Stomach smooth muscle (tissue), 2 donors: ENCODE measurements at regions not wholly inside any gene's neighbourhood (a gene's known extent, or its start where the extent isn't known, plus 50 kb on each side); places are given as distances from the start of the nearest gene placed in this dataset.

Experiments used
- H3K27ac ChIP-seq: one replicate; pipeline ENCODE4 v1.7.0; 2013; ENCODE audit warnings: mild to moderate bottlenecking, low read length, inconsistent platforms
- H3K27me3 ChIP-seq, 2 donors: one replicate each; pipeline ENCODE4 v1.7.0; 2013; ENCODE audit warnings: low read length in 2 of 2; ENCODE audit not compliant: insufficient read depth in 2 of 2, control insufficient read depth in 1 of 2
- H3K36me3 ChIP-seq, 2 donors: one replicate each; pipeline ENCODE4 v1.7.0; 2013; ENCODE audit warnings: low read length in 2 of 2; ENCODE audit not compliant: control insufficient read depth in 2 of 2, insufficient read depth in 2 of 2
- H3K4me1 ChIP-seq: one replicate; pipeline ENCODE4 v1.7.0; 2013; ENCODE audit warnings: low read length; ENCODE audit not compliant: control insufficient read depth, insufficient read depth
- H3K4me3 ChIP-seq, 2 donors: one replicate each; pipeline ENCODE4 v1.7.0; 2013; ENCODE audit warnings: low read length in 2 of 2
- H3K9ac ChIP-seq, 2 donors: one replicate each; pipeline ENCODE4 v1.7.0; 2013; ENCODE audit warnings: low read length in 2 of 2, mild to moderate bottlenecking in 1 of 2
- H3K9me3 ChIP-seq, 2 donors: one replicate each; pipeline ENCODE4 v1.7.0; 2013; ENCODE audit warnings: low read length in 2 of 2; ENCODE audit not compliant: control insufficient read depth in 2 of 2
- donor health status: healthy.
- donor health status: Pancreatic carcinoma.

DNA sequence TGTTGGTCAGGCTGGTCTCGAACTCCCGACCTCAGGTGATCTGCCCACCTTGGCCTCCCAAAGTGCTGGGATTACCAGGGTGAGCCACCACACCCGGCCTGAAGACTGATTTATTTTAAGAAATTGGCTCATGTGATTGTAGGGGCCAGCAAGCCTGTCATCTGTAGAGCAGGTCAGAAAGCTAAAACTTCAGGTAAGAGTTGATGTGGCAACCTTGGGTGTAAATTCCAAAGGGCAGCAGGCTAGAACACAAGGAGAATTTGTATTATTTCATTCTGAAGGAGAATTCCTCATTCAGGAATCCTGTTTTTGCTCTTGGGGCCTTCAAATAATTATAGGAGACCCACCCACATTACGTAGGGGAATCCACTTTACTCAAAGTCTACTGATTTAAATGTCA is 728.7 kb downstream of the LTN1 start:
- H3K27me3 ChIP-seq: no peaks in the 10 kb centered on the region
- no peaks in the 10 kb centered on the region for H3K4me1 ChIP-seq
- no peak overlapping the region for H3K27ac ChIP-seq
- no peaks in the 10 kb centered on the region for H3K9me3 ChIP-seq
- no peak overlapping the region for H3K4me3 ChIP-seq
- H3K36me3 ChIP-seq: no peaks in the 10 kb centered on the region
- no peak overlapping the region for H3K9ac ChIP-seq

DNA sequence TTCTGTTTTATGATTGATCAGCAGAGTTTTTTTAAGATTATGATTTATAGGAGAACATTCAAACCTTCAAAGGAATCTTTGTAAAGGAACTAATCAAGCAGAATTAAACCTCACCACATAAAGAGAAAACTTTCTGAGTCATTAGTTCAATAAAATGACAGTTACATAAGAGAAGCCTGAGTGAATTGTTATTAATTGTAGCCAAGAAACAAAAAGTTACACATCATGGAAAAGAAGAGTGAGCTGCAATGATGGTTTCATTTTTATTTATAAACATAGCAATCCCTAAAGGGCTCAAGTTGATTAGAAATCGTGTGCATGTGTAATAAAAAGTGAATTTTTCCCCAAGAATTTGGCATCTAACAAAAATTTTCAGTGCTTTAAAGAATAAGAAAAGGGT is 731.4 kb downstream of the LTN1 start:
- Histone ChIP-seq H3K27ac (no peak overlapping the region), H3K27me3 (no peaks in the 10 kb centered on the region), H3K4me1 (no peaks in the 10 kb centered on the region), H3K9me3 (no peaks in the 10 kb centered on the region), H3K4me3 (no peak overlapping the region), H3K9ac (no peak overlapping the region), H3K36me3 (no peaks in the 10 kb centered on the region)

DNA sequence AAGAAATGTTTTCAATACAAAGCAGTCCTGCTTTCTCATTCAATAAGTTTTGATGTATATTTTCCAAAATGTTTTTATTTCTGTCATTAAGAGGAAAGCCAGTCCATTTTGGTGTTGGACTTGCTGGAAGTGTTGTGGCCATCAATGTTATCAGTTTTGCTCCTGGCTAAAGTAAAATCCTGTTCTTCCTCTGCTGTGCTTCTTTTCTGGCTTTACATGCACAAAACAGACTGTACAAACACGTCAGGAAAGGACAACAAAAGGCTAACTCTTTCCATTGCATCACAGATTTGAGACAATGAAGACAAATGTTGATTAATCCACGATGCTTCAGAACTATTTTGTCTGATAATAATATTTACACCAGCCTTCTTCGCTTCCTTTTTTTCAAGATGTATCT is 735.4 kb downstream of the LTN1 start:
- Histone ChIP-seq H3K27ac (no peak overlapping the region), H3K4me1 (no peaks in the 10 kb centered on the region), H3K4me3 (no peak overlapping the region), H3K36me3 (no peaks in the 10 kb centered on the region), H3K27me3 (no peaks in the 10 kb centered on the region), H3K9ac (no peak overlapping the region), H3K9me3 (no peaks in the 10 kb centered on the region)

DNA sequence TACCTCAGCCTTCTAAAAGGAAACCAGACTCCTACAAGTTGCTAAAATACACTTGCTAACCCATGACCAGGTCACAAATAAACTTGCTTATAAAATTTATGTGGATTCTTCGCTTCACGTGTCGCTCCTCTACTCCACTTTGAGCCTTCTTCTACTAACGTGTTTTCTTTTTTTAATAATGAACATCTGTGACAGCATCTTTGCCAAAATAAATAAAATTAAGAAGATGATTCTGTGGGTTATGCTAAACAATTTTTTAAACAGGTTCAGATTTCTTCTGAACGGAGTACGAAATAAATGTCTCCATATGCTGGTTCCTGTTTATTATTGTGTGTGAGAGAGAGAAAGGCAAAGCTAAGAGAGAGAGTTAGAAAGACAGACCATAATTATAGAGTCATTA is 735.8 kb downstream of the LTN1 start:
- H3K27me3 ChIP-seq: no peaks in the 10 kb centered on the region
- no peak overlapping the region for H3K4me3 ChIP-seq
- no peak overlapping the region for H3K9ac ChIP-seq
- H3K36me3 ChIP-seq: no peaks in the 10 kb centered on the region
- H3K4me1 ChIP-seq: no peaks in the 10 kb centered on the region
- H3K9me3 ChIP-seq: no peaks in the 10 kb centered on the region
- peak overlapping the region; percentile 3 for H3K27ac ChIP-seq

DNA sequence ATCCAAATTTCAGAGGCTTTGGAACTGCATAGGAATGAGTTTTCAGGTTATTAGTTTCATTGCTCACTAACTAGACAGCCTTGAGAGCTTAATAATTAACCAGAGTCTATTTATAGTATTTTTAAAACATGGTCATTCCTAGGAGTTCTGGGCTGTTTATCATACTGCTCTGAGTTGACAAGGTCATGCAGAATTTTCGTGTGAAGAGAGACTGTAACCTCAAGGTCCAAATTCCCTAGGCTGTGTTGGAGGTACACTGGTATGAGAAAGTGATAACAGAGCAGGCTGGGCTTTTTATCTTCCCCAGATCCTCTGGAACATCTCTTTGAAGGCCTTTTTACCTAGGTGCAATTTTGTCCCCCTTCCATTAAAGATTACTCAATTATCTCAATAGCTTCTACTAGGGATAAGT is 736.3 kb downstream of the LTN1 start:
- peak overlapping the region; percentile 3 for H3K27ac ChIP-seq
- no peaks in the 10 kb centered on the region for H3K27me3 ChIP-seq
- no peak overlapping the region for H3K9ac ChIP-seq
- no peak overlapping the region for H3K4me3 ChIP-seq
- H3K4me1 ChIP-seq: no peaks in the 10 kb centered on the region
- no peaks in the 10 kb centered on the region for H3K9me3 ChIP-seq
- no peaks in the 10 kb centered on the region for H3K36me3 ChIP-seq

DNA sequence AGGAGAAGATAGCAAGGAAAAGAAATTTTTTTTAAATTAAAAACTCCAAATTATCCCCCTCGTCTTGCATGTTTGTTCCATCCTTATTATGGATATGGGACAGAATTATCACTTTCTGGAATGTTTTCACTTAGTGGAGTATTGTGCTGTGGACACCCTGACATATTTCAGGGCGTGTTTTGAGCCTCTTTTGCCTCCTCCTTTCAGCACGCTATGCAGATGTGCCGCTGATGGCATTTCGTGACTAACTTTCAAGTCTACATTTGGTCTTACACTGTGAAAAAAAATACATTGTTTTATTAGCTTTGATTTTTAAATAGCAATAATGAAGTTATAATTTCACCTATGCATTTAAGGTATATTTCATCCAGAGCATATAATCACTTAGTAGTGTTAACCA is 738.7 kb downstream of the LTN1 start:
- H3K36me3 ChIP-seq: no peaks in the 10 kb centered on the region
- H3K4me1 ChIP-seq: no peaks in the 10 kb centered on the region
- H3K27ac ChIP-seq: no peak overlapping the region
- no peak overlapping the region for H3K4me3 ChIP-seq
- no peaks in the 10 kb centered on the region for H3K27me3 ChIP-seq
- H3K9me3 ChIP-seq: no peaks in the 10 kb centered on the region
- no peak overlapping the region for H3K9ac ChIP-seq

DNA sequence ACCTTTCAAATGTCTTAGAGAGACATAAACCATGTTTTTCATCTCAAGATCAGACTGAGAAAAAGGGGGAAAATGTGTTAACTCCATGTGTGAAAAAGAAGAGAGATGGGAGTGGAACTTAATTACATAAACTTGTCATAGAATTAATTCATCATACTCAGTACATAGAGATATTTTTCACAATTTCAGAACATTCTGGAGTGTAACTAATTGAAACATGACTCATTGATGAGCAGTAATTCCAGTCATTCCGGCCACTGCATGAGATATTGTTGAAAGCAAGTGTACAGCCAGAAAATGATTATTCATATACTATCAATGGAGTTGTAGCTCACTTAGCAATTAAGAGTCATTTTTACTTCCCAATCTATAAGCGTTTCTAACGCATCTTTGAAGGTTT is 739.3 kb downstream of the LTN1 start:
- H3K36me3 ChIP-seq: no peaks in the 10 kb centered on the region
- no peak overlapping the region for H3K4me3 ChIP-seq
- no peak overlapping the region for H3K9ac ChIP-seq
- H3K27ac ChIP-seq: no peak overlapping the region
- H3K27me3 ChIP-seq: no peaks in the 10 kb centered on the region
- no peaks in the 10 kb centered on the region for H3K9me3 ChIP-seq
- no peaks in the 10 kb centered on the region for H3K4me1 ChIP-seq

DNA sequence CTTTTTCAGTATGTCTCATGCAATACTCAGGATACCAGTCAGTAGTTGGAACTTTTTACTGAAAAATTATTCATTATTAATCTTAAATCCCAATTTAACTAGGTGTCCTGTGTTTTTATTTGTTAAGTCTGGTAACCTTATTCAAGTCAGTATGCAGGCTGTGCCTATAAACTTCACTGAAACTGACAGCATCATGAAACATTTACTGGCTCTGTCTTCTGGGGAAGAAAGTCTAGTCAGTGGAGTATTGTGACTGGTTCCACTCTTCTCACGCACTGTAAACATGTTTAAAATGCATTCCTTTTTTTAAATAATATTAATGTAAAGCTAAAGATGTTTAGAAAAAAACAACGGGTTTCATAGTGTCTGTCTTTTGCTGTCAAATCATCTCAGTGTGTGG is 739.7 kb downstream of the LTN1 start:
- Histone ChIP-seq H3K9me3 (no peaks in the 10 kb centered on the region), H3K27me3 (no peaks in the 10 kb centered on the region), H3K27ac (no peak overlapping the region), H3K9ac (no peak overlapping the region), H3K4me3 (no peak overlapping the region), H3K4me1 (no peaks in the 10 kb centered on the region), H3K36me3 (no peaks in the 10 kb centered on the region)

DNA sequence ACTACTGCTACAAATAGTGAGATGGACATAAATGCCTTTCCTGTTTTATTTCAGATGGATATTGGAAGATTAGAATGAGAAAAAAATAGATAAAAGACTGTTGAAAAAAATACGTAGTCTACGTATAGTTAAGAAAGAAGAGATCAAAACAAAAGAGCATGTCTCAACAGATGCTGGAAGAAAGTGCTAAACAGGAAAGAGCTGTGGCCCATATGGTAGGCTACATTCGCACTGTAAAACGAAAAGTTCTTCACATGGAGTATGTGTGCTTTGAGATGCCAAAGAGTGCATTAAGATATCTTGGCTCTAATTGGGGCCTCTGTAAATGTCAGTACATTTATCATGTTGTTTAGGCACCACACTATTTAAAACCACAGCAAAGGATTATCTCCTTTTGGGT is 741.7 kb downstream of the LTN1 start:
- H3K27me3 ChIP-seq: no peaks in the 10 kb centered on the region
- peak overlapping the region in 1 of 2 donors; percentile 34 for H3K4me3 ChIP-seq
- no peaks in the 10 kb centered on the region for H3K4me1 ChIP-seq
- H3K27ac ChIP-seq: no peak overlapping the region
- H3K9me3 ChIP-seq: no peaks in the 10 kb centered on the region
- H3K9ac ChIP-seq: no peak overlapping the region
- H3K36me3 ChIP-seq: no peaks in the 10 kb centered on the region

DNA sequence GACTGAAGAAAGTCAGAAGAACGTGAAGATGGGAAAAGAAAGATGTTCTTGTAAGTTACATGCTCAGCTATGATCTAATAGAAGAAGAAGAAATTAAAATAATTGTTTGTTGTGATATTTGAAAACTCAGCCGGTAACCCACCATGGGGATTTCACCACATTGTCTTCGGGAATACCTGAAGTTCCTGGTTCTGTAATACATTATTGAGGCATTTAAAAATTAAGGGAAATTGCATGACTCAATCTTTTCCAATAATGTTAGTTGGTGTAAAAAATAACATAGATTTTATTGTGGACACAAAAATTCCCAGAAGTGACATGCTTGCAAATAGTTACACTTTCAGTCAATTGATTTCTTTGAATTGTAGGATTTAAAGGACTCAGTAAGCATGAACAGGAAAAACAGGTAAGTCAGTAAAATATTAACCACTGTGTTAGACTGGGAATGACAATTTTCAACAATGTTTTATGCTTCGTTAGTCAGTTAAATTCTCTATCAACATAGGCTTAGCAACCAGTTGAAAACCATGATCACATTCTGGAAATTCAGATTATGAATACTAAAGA is 745.1 kb downstream of the LTN1 start:
- H3K9me3 ChIP-seq: no peaks in the 10 kb centered on the region
- H3K36me3 ChIP-seq: no peaks in the 10 kb centered on the region
- H3K4me3 ChIP-seq: no peak overlapping the region
- no peaks in the 10 kb centered on the region for H3K27me3 ChIP-seq
- H3K4me1 ChIP-seq: peaks cover 1% of the 10 kb centered on the region
- no peak overlapping the region for H3K9ac ChIP-seq
- H3K27ac ChIP-seq: no peak overlapping the region

DNA sequence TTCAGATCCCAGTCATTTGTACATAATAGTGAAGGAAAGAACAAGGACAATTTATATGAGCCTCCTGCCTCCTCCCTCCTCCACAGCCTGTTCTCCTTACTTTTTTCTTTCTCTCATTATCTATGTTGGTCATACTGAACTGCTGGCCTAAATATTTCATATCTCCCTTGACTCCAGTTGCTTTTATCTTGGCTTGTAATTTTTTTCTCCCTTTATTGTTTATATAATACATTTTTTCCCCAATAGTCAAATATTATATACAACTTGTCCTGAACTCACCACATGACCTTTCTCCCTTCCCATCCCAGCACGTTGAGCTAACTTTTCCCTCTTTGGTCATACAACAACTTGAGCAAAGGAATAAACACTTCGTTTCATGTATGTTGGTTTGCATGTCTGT is 752.1 kb downstream of the LTN1 start:
- Histone ChIP-seq H3K9me3 (no peaks in the 10 kb centered on the region), H3K27me3 (no peaks in the 10 kb centered on the region), H3K36me3 (no peaks in the 10 kb centered on the region), H3K27ac (peak overlapping the region; percentile 19), H3K9ac (no peak overlapping the region), H3K4me3 (peak overlapping the region in 1 of 2 donors; percentile 6), H3K4me1 (peaks cover 15% of the 10 kb centered on the region)
